Coronary artery (tissue), 2 donors: ENCODE measurements at regions not wholly inside any gene's neighbourhood (a gene's known extent, or its start where the extent isn't known, plus 50 kb on each side); places are given as distances from the start of the nearest gene placed in this dataset.
A peak's percentile ranks its signal among the peaks of the same experiment; 100 is the strongest.

Experiments used
- DNase-seq: peaks from one replicate; pipeline ENCODE4 v3.0.0-alpha.2; 2017; ENCODE audit warnings: low spot score
- H3K27ac ChIP-seq, 2 donors: fragments of 200-600 bp; sonication (generic); one replicate each; pipeline ENCODE4 v1.5.1; 2016 to 2019
- H3K4me3 ChIP-seq: fragments of 200-600 bp; sonication (generic); 2 replicates; pipeline ENCODE4 v1.5.1; 2016; ENCODE audit warnings: mild to moderate bottlenecking, moderate library complexity
- CTCF ChIP-seq: fragments of 200-600 bp; sonication (generic); IDR thresholded peaks from one replicate; pipeline ENCODE4 v1.5.1; 2019; ENCODE audit warnings: antibody characterized with exemption

- TF ChIP-seq CTCF: no peak
- H3K4me3 ChIP-seq: no peak overlapping the region
- peak; percentile 36 for DNase-seq
- H3K27ac ChIP-seq: no peak overlapping the region
These were observed 157.6 kb upstream of the IRX2 start for GRCh38 chr5:2909035-2909434.

- DNase-seq: peak; percentile 11
- no peak overlapping the region for H3K4me3 ChIP-seq
- TF ChIP-seq CTCF: no peak
- no peak overlapping the region for H3K27ac ChIP-seq
These were observed 156.6 kb upstream of the IRX2 start for GRCh38 chr5:2908086-2908485.

GRCh38 chr5:2906302-2907090 is 155.0 kb upstream of the IRX2 start:
- DNase-seq: peak; percentile 55
- TF ChIP-seq CTCF: no peak
- H3K4me3 ChIP-seq: no peak overlapping the region
- H3K27ac ChIP-seq: no peak overlapping the region

GRCh38 chr5:2905741-2906140 is 154.3 kb upstream of the IRX2 start:
- Histone ChIP-seq H3K4me3 (no peak overlapping the region), H3K27ac (no peak overlapping the region)
- peak; percentile 3 for DNase-seq
- no peak for TF ChIP-seq CTCF

GRCh38 chr5:2904956-2905355 is 153.5 kb upstream of the IRX2 start:
- Histone ChIP-seq H3K4me3 (no peak overlapping the region), H3K27ac (no peak overlapping the region)
- peak; percentile 57 for DNase-seq
- no peak for TF ChIP-seq CTCF

GRCh38 chr5:2904399-2904798 is 152.9 kb upstream of the IRX2 start:
- DNase-seq: peak; percentile 16
- no peak for TF ChIP-seq CTCF
- H3K27ac ChIP-seq: no peak overlapping the region
- H3K4me3 ChIP-seq: no peak overlapping the region
